HEK293T (cell line): ENCODE measurements at regions not wholly inside any gene's neighbourhood (a gene's known extent, or its start where the extent isn't known, plus 50 kb on each side); places are given as distances from the start of the nearest gene placed in this dataset.

Experiments
- ARNT ChIP-seq: fragments of 450-650 bp; IDR thresholded peaks from 2 replicates; pipeline ENCODE4 v1.6.1; 2017; ENCODE audit warnings: mild to moderate bottlenecking
- BHLHE40 ChIP-seq: fragments of 450-650 bp; IDR thresholded peaks from 2 replicates; pipeline ENCODE4 v1.6.1; 2016; ENCODE audit warnings: mild to moderate bottlenecking, moderate library complexity, borderline replicate concordance
- CTBP1 ChIP-seq: fragments of 450-650 bp; IDR thresholded peaks from 2 replicates; pipeline ENCODE4 v1.6.1; 2016; ENCODE audit warnings: borderline replicate concordance
- FOXK2 ChIP-seq: fragments of 450-650 bp; IDR thresholded peaks from 2 replicates; pipeline ENCODE4 v1.6.1; 2016; ENCODE audit warnings: mild to moderate bottlenecking
- FOXM1 ChIP-seq: fragments of 450-650 bp; IDR thresholded peaks from 2 replicates; pipeline ENCODE4 v1.6.1; 2017; ENCODE audit warnings: mild to moderate bottlenecking, borderline replicate concordance
- L3MBTL2 ChIP-seq: fragments of 450-650 bp; conservative IDR thresholded peaks from 2 replicates; pipeline ENCODE4 v1.6.1; 2016; ENCODE audit warnings: mild to moderate bottlenecking
- LEF1 ChIP-seq: fragments of 450-650 bp; IDR thresholded peaks from 2 replicates; pipeline ENCODE4 v1.6.1; 2017; ENCODE audit warnings: mild to moderate bottlenecking, borderline replicate concordance
- NFRKB ChIP-seq: fragments of 450-650 bp; IDR thresholded peaks from 2 replicates; pipeline ENCODE4 v1.6.1; 2016; ENCODE audit warnings: mild to moderate bottlenecking, moderate library complexity
- PKNOX1 ChIP-seq: fragments of 450-650 bp; IDR thresholded peaks from 2 replicates; pipeline ENCODE4 v1.6.1; 2016
- SP1 ChIP-seq: fragments of 450-650 bp; IDR thresholded peaks from 2 replicates; pipeline ENCODE4 v1.6.1; 2017
- SUZ12 ChIP-seq: fragments of 450-650 bp; IDR thresholded peaks from 2 replicates; pipeline ENCODE4 v1.6.1; 2016; ENCODE audit warnings: mild to moderate bottlenecking
- TARDBP ChIP-seq: fragments of 450-650 bp; IDR thresholded peaks from 2 replicates; pipeline ENCODE4 v1.6.1; 2016
- ZNF384 ChIP-seq: fragments of 450-650 bp; IDR thresholded peaks from 2 replicates; pipeline ENCODE4 v1.6.1; 2016

GRCh38 chr2:129619471-129619870, 360.0 kb upstream of the RAB6C start:
- no peak for TF ChIP-seq ZNF384
- TF ChIP-seq SP1: no peak
- TF ChIP-seq LEF1: no peak
- no peak for TF ChIP-seq SUZ12
- no peak for TF ChIP-seq BHLHE40
- TF ChIP-seq CTBP1: no peak
- no peak for TF ChIP-seq L3MBTL2
- TF ChIP-seq TARDBP: no peak
- TF ChIP-seq PKNOX1: no peak
- TF ChIP-seq FOXK2: no peak
- TF ChIP-seq NFRKB: no peak
- no peak for TF ChIP-seq FOXM1
- no peak for TF ChIP-seq ARNT
